ENCODE measurements at regions not wholly inside any gene's neighbourhood (a gene's known extent, or its start where the extent isn't known, plus 50 kb on each side); places are given as distances from the start of the nearest gene placed in this dataset.
A peak's percentile ranks its signal among the peaks of the same experiment; 100 is the strongest.

- Histone ChIP-seq H2BK5ac (ENCODE audit: low read depth, low read length, poor library complexity, severe bottlenecking) (no peak overlapping the region), H3K9me1 (ENCODE audit: insufficient read depth, low read length) (peaks cover 6% of the 10 kb centered on the region), H3K9me3 (ENCODE audit: control insufficient read depth, insufficient read depth, low read length) (peaks cover 2% of the 10 kb centered on the region; the same call in 1 of the 2 replicates), H3K79me1 (ENCODE audit: low read depth in 1 of 2, low read length in 2 of 2) (no peaks in the 10 kb centered on the region), H4K5ac (ENCODE audit: low read depth, low read length) (no peak overlapping the region; the same call in 1 of the 2 replicates), H3K4me2 (ENCODE audit: low read depth, low read length) (no peak overlapping the region), H2BK15ac (ENCODE audit: low read depth, low read length) (peak overlapping the region; percentile 72; the same call in 1 of the 3 replicates), H3K23ac (ENCODE audit: low read depth, low read length) (0 out of 2 replicates have a peak overlapping the region, but pooled peaks have one; percentile 7), H3K14ac (replicated peaks; ENCODE audit: low read depth, low read length) (no peak overlapping the region; the same call in 1 of the 2 replicates), H3K18ac (ENCODE audit: low read depth, low read length) (no peak overlapping the region; the same call in 1 of the 2 replicates), H3K27me3 (ENCODE audit: control insufficient read depth, insufficient read depth, low read length) (no peaks in the 10 kb centered on the region), H3K4me3 (ENCODE audit: insufficient read depth, low read depth, low read length) (no peak overlapping the region), H4K8ac (ENCODE audit: low read depth in 2 of 2, low read length in 2 of 2) (peak overlapping the region; percentile 60 to 76), H2BK120ac (ENCODE audit: low read depth, low read length) (peak overlapping the region; percentile 78), H2AK5ac (ENCODE audit: low read depth, low read length) (peak overlapping the region; percentile 82), H2BK20ac (ENCODE audit: low read depth, low read length) (peak overlapping the region; percentile 57), H3K36me3 (ENCODE audit: control insufficient read depth, insufficient read depth, low read length) (no peaks in the 10 kb centered on the region), H2AFZ (replicated peaks; ENCODE audit: low read length, poor library complexity) (peak overlapping the region; percentile 23), H4K91ac (ENCODE audit: insufficient read depth, low read depth, low read length) (peak overlapping the region; percentile 63), H2AK9ac (replicated peaks; ENCODE audit: low read depth, low read length, poor library complexity) (no peak overlapping the region), H4K20me1 (ENCODE audit: insufficient read depth, low read length) (no peaks in the 10 kb centered on the region), H3K56ac (ENCODE audit: extremely low read depth, insufficient read depth, low read length) (no peak overlapping the region), H3K4me1 (ENCODE audit: control insufficient read depth, insufficient read depth, low read length) (peaks cover 29% of the 10 kb centered on the region), H3K4ac (ENCODE audit: low read depth, low read length) (peak overlapping the region; percentile 71), H3K27ac (ENCODE audit: insufficient read depth, low read length) (no peak overlapping the region), H3K9ac (ENCODE audit: low read depth, low read length) (no peak overlapping the region)
- dilution Hi-C loops (cut with HindIII; ENCODE audit: low sequenced_read_pairs, unreplicated experiment) = no loop called here
- in situ Hi-C loops (cut with MboI; ENCODE audit: low sequenced_read_pairs) = no loop called here
- ChIA-PET CTCF (no interaction called here), POLR2A (ENCODE audit: unreplicated experiment) (no interaction called here)
- TF ChIP-seq MXI1 (IDR thresholded peaks at IDR 0.05; ENCODE audit: borderline replicate concordance, low read depth, low read length) (no peak), CTCF (conservative IDR thresholded peaks at IDR 0.05; ENCODE audit: low read depth, low read length) (no peak), CEBPB (IDR thresholded peaks at IDR 0.05; ENCODE audit: low read depth, low read length) (no peak), BHLHE40 (IDR thresholded peaks at IDR 0.05; ENCODE audit: low read depth, low read length) (no peak), MAFK (IDR thresholded peaks at IDR 0.05; ENCODE audit: low read depth, low read length) (no peak), POLR2A (IDR thresholded peaks at IDR 0.05; ENCODE audit: low read depth, low read length) (no peak), RCOR1 (IDR thresholded peaks at IDR 0.05; ENCODE audit: insufficient replicate concordance, low read length) (no peak)
- BruUV-seq (replicated peaks) = no TSS peak
- DNase-seq = no peak
- peak; percentile 28; the same call in 1 of the 2 replicates for ATAC-seq (ENCODE audit: low read depth)
- intact Hi-C loops (cut with micrococcal nuclease) = no loop called here
- WGBS, 2 experiments (ENCODE audit: extremely low coverage in 2 of 2, insufficient read length in 1 of 2) = no CpG with 5 or more reads among the region's 8 CpGs
Observed at GRCh38 chr14:65255583-65256461, 153.5 kb upstream of the MAX start.

All from IMR-90 (cell line).